ENCODE measurements at regions not wholly inside any gene's neighbourhood (a gene's known extent, or its start where the extent isn't known, plus 50 kb on each side); places are given as distances from the start of the nearest gene placed in this dataset.

DNA sequence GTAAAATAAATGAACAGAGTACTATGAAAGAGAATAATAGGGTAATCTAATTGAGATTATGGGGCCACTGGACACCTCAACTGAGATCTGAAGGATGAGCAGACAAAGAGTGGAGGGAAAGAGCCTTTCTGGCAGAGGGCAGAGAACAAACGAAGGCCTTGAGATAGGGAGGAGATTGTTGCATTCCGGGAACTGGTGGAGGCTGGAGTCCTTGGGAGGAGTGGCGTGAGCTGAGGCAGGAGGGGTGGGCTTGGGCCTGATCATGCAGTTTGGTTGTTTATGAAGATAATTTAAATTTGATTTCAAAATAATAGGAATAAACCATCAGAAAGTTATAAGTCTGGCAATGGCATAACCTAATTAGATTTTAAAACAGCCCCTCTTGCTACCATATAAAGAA, 59.5 kb upstream of the GALNT15 start:
- Histone ChIP-seq H3K27ac (peak overlapping the region; percentile 9 to 51), H3K4me3 (no peak overlapping the region), H3K4me1 (no peaks in the 10 kb centered on the region), H3K36me3 (ENCODE audit: low read depth, missing control alignments) (no peaks in the 10 kb centered on the region), H3K27me3 (no peaks in the 10 kb centered on the region), H3K9me3 (no peaks in the 10 kb centered on the region)
- intact Hi-C loops (cut with DNase I; ENCODE audit: low total_unique reads), result no loop called here
- WGBS, 2 donors, result 51 to 69% methylated on average over 3 of the region's 3 CpGs
- peak; percentile 48 for DNase-seq
- TF ChIP-seq POLR2A (IDR thresholded peaks at IDR 0.05) (no peak), CTCF (IDR thresholded peaks at IDR 0.05) (no peak)

DNA sequence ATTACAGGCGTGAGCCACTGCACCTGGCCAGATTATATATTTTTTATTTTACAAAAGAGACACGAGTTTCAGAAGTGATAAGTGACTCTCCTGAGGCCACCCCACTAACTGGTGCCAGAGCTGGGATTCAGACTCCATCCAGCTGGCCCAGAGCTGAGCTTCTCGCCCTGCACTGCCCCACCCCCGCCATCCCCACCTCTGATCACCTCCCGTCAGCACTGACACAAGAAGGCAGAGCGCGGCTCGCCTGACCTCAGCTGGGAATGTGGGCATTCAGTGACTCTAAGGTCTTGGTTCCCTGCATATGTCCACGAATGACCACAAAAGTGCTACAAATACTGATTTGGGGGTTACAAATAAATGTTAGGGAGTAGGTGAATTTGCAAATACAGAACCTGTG, 56.1 kb upstream of the GALNT15 start:
- TF ChIP-seq POLR2A (IDR thresholded peaks at IDR 0.05), result no peak
- WGBS, 2 donors, result 63 to 86% methylated on average over 9 of the region's 9 CpGs
- Histone ChIP-seq H3K27me3 (no peaks in the 10 kb centered on the region), H3K4me3 (no peak overlapping the region), H3K4me1 (no peaks in the 10 kb centered on the region), H3K9me3 (no peaks in the 10 kb centered on the region), H3K27ac (no peak overlapping the region), H3K36me3 (ENCODE audit: low read depth, missing control alignments) (no peaks in the 10 kb centered on the region)
- intact Hi-C loops (cut with DNase I; ENCODE audit: low total_unique reads), result no loop called here
- DNase-seq, result no peak

DNA sequence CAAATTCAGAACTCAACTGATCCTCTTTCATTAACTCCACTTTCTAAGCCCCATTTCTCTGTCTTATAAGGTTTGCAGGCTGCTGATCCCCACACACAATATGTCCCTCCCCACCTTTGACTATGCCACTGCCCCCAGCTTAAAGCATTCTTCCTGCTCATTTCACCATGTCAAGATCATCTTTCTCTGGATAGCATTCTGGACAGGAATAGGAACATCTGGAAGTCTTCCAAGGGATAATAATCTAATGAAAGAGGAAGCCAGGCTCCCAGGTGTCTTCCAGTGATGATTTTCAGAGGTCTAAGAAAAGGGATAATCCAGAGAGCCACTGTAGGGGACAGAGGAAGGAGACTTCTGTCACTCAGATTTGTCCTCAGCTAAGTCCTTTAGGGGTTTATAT, 54.6 kb upstream of the GALNT15 start:
- Histone ChIP-seq H3K27ac (no peak overlapping the region), H3K36me3 (ENCODE audit: low read depth, missing control alignments) (no peaks in the 10 kb centered on the region), H3K9me3 (no peaks in the 10 kb centered on the region), H3K4me3 (no peak overlapping the region), H3K4me1 (no peaks in the 10 kb centered on the region), H3K27me3 (no peaks in the 10 kb centered on the region)
- intact Hi-C loops (cut with DNase I; ENCODE audit: low total_unique reads), result no loop called here
- TF ChIP-seq POLR2A (IDR thresholded peaks at IDR 0.05) (no peak), CTCF (IDR thresholded peaks at IDR 0.05) (no peak)
- no peak for DNase-seq

DNA sequence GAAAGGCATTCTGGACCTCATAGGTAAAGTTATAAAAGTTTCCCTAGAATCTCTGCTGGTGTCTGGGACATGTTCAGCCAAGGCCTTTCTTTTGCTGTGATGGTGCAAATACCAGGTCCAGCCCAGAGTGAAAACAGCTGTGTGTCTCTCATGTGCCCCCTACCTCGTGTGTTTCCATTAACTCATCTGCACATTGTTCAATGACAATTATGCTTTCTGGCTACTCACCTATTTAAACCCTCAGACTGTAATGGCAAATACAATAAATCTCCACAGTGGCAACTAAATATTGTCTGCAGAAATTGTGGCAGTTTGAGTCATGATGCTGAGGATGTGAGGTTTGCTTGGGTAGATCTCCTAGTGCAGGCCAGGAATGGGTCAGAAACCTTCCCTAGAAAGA, 53.1 kb upstream of the GALNT15 start:
- no peak for DNase-seq
- H3K4me3 ChIP-seq, result no peak overlapping the region
- no peak overlapping the region for H3K27ac ChIP-seq
- no peaks in the 10 kb centered on the region for H3K36me3 ChIP-seq (ENCODE audit: low read depth, missing control alignments)
- 71% methylated on average over 1 of the region's 1 CpG for WGBS, 2 donors
- no peaks in the 10 kb centered on the region for H3K4me1 ChIP-seq
- TF ChIP-seq CTCF (IDR thresholded peaks at IDR 0.05) (no peak), POLR2A (IDR thresholded peaks at IDR 0.05) (no peak)
- no peaks in the 10 kb centered on the region for H3K27me3 ChIP-seq
- intact Hi-C loops (cut with DNase I; ENCODE audit: low total_unique reads), result no loop called here
- H3K9me3 ChIP-seq, result no peaks in the 10 kb centered on the region

DNA sequence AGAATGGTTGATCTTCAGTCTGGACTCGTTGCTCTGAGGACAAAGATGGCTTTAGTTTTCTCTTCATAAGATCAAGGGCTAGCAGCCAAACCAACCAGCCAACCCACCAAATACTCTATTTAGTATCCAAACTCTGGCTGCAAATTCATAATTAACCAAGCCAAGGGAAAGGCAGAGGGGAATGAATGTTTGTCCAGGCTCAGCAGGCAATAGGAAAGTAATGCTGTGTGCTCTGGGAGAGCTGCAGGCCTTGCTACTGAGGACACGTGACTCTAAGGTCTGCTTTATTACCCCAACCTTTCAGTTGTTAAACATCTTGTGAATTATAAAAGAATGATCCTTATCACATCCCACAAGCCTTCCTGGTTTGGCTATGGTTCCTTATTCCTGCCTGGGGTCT, 52.3 kb upstream of the GALNT15 start:
- WGBS, 2 donors, result 70 to 83% methylated on average over 2 of the region's 2 CpGs
- TF ChIP-seq CTCF (IDR thresholded peaks at IDR 0.05) (no peak), POLR2A (IDR thresholded peaks at IDR 0.05) (no peak)
- no peak for DNase-seq

More for the DNA sequence above, 52.3 kb upstream of the GALNT15 start:
- H3K27ac ChIP-seq, result no peak overlapping the region
- H3K27me3 ChIP-seq, result no peaks in the 10 kb centered on the region
- H3K9me3 ChIP-seq, result no peaks in the 10 kb centered on the region
- H3K36me3 ChIP-seq (ENCODE audit: low read depth, missing control alignments), result no peaks in the 10 kb centered on the region
- H3K4me1 ChIP-seq, result no peaks in the 10 kb centered on the region
- intact Hi-C loops (cut with DNase I; ENCODE audit: low total_unique reads), result no loop called here
- H3K4me3 ChIP-seq, result no peak overlapping the region
